ENCODE measurements at regions not wholly inside any gene's neighbourhood (a gene's known extent, or its start where the extent isn't known, plus 50 kb on each side); places are given as distances from the start of the nearest gene placed in this dataset.

DNA sequence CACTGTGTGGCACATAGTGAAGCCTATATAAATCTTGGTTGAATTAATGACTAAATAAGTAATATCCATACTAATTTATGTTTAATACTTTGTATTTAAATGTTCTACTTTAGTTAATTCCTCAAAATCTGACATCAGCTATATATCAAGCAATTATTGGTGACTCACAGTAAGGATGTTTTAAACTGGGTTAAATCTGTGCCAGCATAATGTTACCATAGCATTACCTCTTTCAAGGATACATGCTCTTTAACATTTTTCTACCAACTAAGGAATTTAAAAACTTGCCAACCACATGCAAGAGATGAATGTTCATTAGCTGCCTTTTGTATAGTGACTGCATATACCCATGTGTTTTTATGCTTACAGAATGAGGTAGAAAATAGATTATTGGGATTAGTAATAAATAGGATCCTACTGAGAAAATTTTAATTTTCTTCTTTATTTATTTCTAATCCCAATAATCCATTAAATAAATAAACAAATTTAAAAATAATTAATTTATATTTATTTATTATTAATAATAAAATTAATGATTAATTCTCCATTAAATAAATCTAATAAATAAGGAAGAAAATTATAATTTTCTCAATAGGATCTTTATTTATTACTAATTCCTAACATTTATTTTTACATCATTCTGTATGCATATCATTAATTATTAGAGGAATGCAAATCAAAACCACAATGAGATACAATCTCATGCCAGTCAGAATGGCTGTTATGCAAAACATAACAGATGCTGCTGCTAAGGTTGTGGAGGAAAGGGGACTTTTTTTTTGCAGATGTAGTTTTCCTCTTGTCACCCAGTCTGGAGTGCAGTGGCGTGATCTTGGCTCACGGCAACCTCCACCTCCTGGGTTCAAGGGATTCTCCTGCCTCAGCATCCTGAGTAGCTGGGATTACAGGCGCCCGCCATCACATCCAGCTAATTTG is 410.7 kb upstream of the DSEL start:
- H3K4me3 ChIP-seq = no peak overlapping the region
- DNase-seq = no peak
- no peak overlapping the region for H3K27ac ChIP-seq
- H3K9me3 ChIP-seq = no peaks in the 10 kb centered on the region
- H3K27me3 ChIP-seq = no peaks in the 10 kb centered on the region
- no peaks in the 10 kb centered on the region for H3K4me1 ChIP-seq
- TF ChIP-seq, protein P1, sequence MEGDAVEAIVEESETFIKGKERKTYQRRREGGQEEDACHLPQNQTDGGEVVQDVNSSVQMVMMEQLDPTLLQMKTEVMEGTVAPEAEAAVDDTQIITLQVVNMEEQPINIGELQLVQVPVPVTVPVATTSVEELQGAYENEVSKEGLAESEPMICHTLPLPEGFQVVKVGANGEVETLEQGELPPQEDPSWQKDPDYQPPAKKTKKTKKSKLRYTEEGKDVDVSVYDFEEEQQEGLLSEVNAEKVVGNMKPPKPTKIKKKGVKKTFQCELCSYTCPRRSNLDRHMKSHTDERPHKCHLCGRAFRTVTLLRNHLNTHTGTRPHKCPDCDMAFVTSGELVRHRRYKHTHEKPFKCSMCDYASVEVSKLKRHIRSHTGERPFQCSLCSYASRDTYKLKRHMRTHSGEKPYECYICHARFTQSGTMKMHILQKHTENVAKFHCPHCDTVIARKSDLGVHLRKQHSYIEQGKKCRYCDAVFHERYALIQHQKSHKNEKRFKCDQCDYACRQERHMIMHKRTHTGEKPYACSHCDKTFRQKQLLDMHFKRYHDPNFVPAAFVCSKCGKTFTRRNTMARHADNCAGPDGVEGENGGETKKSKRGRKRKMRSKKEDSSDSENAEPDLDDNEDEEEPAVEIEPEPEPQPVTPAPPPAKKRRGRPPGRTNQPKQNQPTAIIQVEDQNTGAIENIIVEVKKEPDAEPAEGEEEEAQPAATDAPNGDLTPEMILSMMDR (IDR thresholded peaks at IDR 0.05) = no peak
- intact Hi-C loops (cut with DNase I; ENCODE audit: low total_unique reads) = no loop called here
- H3K36me3 ChIP-seq = no peaks in the 10 kb centered on the region

DNA sequence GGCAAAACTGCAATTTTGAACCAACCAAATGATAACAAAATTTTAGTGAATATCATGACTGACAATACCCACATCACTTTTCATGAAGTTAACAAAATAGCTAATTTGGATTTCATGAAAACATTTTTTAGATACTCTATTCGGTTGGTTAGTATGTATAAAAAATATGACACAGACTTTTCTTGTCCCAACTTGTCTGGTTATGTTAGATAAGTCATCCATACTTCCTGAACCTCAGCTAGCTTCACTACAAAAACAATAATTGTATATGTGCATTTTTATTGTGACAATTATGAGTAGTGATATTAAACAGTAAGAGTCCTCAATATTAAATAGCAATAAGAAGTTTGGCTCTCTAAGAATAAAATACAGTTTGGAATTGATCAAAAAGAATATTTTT is 408.1 kb upstream of the DSEL start:
- TF ChIP-seq, protein P1 (IDR thresholded peaks at IDR 0.05) = no peak
- intact Hi-C loops (cut with DNase I; ENCODE audit: low total_unique reads) = no loop called here
- H3K27me3 ChIP-seq = no peaks in the 10 kb centered on the region

DNA sequence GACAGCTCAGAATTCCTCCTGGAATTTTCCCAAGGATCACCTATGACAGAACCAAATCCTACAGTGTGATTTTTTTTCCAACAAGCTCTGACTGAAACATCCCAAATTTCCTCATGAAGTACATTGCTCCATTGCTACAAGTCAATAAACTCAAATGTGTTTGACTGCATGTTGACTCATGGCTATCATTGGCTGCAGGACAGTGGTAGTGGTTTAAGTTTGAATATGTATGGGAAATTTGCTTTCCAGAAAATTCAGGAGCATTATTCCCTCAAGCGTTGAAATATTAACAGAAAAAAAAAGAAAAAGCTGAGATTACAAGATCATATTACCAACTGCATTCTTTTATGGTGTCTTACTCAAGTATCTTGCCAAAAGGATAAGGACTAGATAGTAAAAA is 402.8 kb upstream of the DSEL start:
- Histone ChIP-seq H3K36me3 (no peaks in the 10 kb centered on the region), H3K4me3 (no peak overlapping the region), H3K27me3 (no peaks in the 10 kb centered on the region), H3K4me1 (peaks cover 0 to 3% (median 0%) of the 10 kb centered on the region in 4 donors), H3K27ac (no peak overlapping the region), H3K9me3 (no peaks in the 10 kb centered on the region)
- no peak for DNase-seq
- intact Hi-C loops (cut with DNase I; ENCODE audit: low total_unique reads) = no loop called here
- TF ChIP-seq, protein P1 (IDR thresholded peaks at IDR 0.05) = no peak

More for the DNA sequence above, 408.1 kb upstream of the DSEL start:
- Histone ChIP-seq H3K36me3 (no peaks in the 10 kb centered on the region), H3K9me3 (no peaks in the 10 kb centered on the region), H3K4me3 (no peak overlapping the region), H3K27ac (no peak overlapping the region), H3K4me1 (no peaks in the 10 kb centered on the region)
- DNase-seq = no peak

DNA sequence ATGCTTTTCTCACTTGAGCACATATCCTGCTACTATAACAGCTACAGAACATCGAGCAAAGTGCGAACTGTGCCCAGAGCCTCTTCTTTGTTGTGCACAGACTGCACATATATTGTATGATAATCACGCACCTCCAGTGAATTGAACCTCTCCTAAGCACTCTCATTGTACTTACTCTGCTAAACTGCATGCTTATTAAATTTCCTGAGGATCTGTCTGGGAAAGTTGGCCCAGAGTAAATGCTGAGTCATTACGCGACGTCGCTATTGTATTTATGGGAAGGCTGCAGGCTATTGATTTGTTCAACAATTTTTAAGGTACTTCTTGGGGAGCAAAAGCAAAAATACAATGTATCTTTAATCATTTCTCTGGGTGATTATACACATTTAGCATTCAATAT is 399.6 kb upstream of the DSEL start:
- DNase-seq = no peak
- no peak overlapping the region for H3K27ac ChIP-seq
- no peaks in the 10 kb centered on the region for H3K9me3 ChIP-seq
- no peak overlapping the region for H3K4me3 ChIP-seq
- intact Hi-C loops (cut with DNase I; ENCODE audit: low total_unique reads) = no loop called here
- no peaks in the 10 kb centered on the region for H3K27me3 ChIP-seq
- no peaks in the 10 kb centered on the region for H3K36me3 ChIP-seq
- H3K4me1 ChIP-seq = peaks cover 0 to 3% (median 0%) of the 10 kb centered on the region in 4 donors
- TF ChIP-seq, protein P1 (IDR thresholded peaks at IDR 0.05) = no peak

DNA sequence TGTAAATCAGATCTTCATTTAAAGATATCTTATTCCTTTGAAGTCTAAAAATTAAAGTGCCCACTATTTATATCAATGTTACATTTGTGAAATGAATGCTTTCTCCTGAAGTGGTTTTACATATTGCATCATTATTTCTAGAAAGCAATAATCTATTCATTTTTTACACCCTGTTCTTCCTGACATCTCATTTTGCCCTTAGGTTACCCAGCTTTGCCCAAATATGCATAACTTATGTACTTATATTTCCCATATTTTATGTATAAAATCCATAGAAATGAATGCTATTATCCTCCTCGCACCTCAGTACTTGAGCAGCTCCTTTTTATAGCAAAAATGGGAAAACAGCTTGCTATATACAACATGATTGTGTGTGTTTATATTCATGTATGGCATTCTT is 396.5 kb upstream of the DSEL start:
- H3K36me3 ChIP-seq = no peaks in the 10 kb centered on the region
- no peaks in the 10 kb centered on the region for H3K4me1 ChIP-seq
- TF ChIP-seq, protein P1 (IDR thresholded peaks at IDR 0.05) = no peak
- H3K27me3 ChIP-seq = no peaks in the 10 kb centered on the region
- no peak overlapping the region for H3K4me3 ChIP-seq
- intact Hi-C loops (cut with DNase I; ENCODE audit: low total_unique reads) = no loop called here
- DNase-seq = no peak
- H3K27ac ChIP-seq = no peak overlapping the region
- H3K9me3 ChIP-seq = no peaks in the 10 kb centered on the region
